GM12872 (cell line): ENCODE measurements at regions not wholly inside any gene's neighbourhood (a gene's known extent, or its start where the extent isn't known, plus 50 kb on each side); places are given as distances from the start of the nearest gene placed in this dataset.

Experiments
- CTCF ChIP-seq: IDR thresholded peaks from 3 replicates; pipeline ENCODE4 v1.5.1; 2011; ENCODE audit warnings: low read depth, mild to moderate bottlenecking, low read length, moderate library complexity; ENCODE audit not compliant: insufficient read depth

DNA sequence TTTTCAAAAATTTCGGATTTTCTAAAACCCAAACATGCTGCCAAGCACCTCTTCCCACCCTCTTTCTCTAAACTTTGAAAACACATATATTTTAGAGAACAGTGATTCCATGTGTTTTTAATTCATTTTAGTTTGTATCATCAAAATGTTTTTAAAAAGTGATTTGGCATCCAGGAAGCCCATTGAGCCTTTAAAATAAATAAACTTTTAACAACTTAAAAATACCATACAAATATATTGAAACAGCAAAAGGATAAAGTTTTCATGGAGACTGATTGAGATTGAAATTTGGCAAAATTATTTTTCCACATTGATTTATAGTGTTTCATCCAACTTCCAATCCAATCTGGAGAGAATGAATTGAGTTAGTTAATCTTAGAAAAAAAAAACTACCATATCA lies 374.7 kb downstream of the CD109 start:
- no peak for TF ChIP-seq CTCF

- no peak for TF ChIP-seq CTCF
Observed at GRCh38 chr6:74070091-74070490, 374.1 kb downstream of the CD109 start.

- no peak for TF ChIP-seq CTCF
Observed at GRCh38 chr6:74069089-74069581, 373.1 kb downstream of the CD109 start.

- no peak for TF ChIP-seq CTCF
Observed at GRCh38 chr6:74066168-74066871, 370.3 kb downstream of the CD109 start.

DNA sequence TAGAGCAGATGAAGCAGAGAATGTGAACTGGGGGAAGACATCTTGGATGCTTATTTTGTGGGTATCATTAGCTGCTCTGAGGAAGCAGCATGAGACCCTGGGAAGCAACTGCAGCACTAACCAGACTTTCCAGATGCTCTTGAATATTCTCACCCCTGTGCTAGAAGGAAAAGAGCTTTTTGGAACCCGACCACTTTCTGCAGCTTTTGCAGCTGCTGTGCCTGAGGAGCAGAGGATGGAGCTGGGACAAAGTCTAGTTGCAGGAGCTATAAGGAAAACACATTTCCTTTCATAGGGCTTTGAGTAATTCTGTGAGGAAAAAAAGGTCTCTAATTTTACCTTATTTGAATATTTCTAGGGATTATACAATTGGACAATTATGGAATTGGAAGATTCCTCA lies 369.7 kb downstream of the CD109 start:
- TF ChIP-seq CTCF = no peak

GRCh38 chr6:74063391-74063790 lies 367.4 kb downstream of the CD109 start:
- no peak for TF ChIP-seq CTCF

GRCh38 chr6:74061201-74061600 lies 365.2 kb downstream of the CD109 start:
- TF ChIP-seq CTCF = no peak
